ENCODE measurements at regions not wholly inside any gene's neighbourhood (a gene's known extent, or its start where the extent isn't known, plus 50 kb on each side); places are given as distances from the start of the nearest gene placed in this dataset.

GRCh38 chr1:14421295-14421976 lies 177.0 kb upstream of the KAZN start:
- TF ChIP-seq CTCF (conservative IDR thresholded peaks at IDR 0.05) (no peak), ZFX (IDR thresholded peaks at IDR 0.05) (no peak)

Measured in C4-2B (cell line).